Urinary bladder (tissue), 3 donors: ENCODE measurements at regions not wholly inside any gene's neighbourhood (a gene's known extent, or its start where the extent isn't known, plus 50 kb on each side); places are given as distances from the start of the nearest gene placed in this dataset.
"Not testable (repeated sequence)": the region's sequence is repeated elsewhere in the genome, so short reads cannot be mapped to it uniquely, and the experiment has no call there.

Source experiments
- DNase-seq: peaks from one replicate; pipeline ENCODE4 v3.0.0-alpha.2; 2015; ENCODE audit errors: extremely low spot score
- H3K27ac ChIP-seq: one replicate; pipeline ENCODE4 v1.5.1; 2013; ENCODE audit warnings: low read depth, mild to moderate bottlenecking, moderate library complexity
- H3K36me3 ChIP-seq: one replicate; pipeline ENCODE4 v1.6.1; 2013; ENCODE audit warnings: mild to moderate bottlenecking, moderate library complexity; ENCODE audit not compliant: insufficient read depth
- H3K4me1 ChIP-seq: one replicate; pipeline ENCODE4 v1.6.1; 2013; ENCODE audit warnings: mild to moderate bottlenecking, moderate library complexity; ENCODE audit not compliant: insufficient read depth
- H3K4me3 ChIP-seq: one replicate; pipeline ENCODE4 v1.5.1; 2013; ENCODE audit warnings: low read depth, low read length
- WGBS: extraction: QIAGEN DNeasy Blood & Tissue Kit; methylation state at CpG from one replicate; pipeline ENCODE4 v1.1.7; 2013; 5-methylcytosine and 5-hydroxymethylcytosine counted together
- donor health status: healthy with polysubstance abuse.
- donor health status: healthy.

DNA sequence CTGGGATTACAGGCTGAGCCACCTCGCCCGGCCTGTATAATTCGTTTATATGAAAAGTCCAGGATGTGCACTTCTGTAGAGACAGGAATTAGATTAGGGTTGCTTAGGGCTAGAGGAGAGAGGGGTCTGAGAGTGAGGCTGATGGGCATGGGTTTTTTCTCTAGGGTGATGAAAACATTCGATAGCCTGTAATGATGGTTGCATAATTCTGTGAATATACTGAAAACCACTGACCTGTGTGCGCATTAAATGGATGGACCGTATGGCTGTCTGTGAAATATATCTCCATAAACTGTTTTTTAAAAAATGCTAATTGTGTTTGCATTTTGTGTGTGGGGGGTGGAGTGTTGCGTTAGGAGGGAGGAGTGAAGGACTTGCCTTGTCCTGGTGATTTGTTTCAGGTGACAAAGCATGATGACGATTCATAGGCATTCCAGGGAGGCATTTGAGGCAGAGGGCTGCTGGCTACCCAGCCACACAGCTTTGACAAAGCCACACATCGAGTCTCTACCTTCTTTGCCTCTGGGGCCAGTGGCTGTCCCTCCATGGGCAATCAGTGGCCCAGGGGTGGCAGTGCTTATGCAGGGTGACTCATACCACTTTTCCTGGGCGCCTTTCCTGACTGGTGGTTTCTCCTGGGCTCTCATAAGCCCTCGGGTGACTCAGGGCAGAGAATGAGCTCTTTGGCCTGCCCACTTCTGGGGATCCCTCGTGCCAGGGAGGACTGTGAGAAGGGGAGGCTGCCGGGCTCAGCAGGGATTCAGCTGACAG, 148.5 kb upstream of the WSCD1 start:
- Histone ChIP-seq H3K4me3 (no peak overlapping the region), H3K36me3 (no peaks in the 10 kb centered on the region), H3K4me1 (no peaks in the 10 kb centered on the region), H3K27ac (no peak overlapping the region)
- no peak for DNase-seq
- 71% methylated on average over 13 of the region's 13 CpGs for WGBS

DNA sequence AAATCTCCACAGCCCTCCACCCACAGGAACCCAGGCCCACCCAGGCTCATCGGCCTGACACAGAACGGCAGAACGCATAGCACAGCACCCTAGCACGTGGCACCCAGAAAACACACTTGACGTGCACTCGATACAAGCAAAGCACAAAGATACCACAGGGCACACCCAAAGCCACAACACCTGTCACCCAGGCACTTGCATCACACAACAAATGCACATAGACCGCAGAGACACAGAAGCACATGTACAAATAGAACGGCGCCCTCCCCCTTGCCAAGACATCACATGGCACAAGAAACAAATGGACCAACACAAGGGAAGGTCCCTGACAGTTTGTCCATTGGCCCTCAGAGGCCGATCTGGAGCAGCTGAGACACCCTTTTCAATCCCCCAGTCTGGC, 147.7 kb upstream of the WSCD1 start:
- 92% methylated on average over 10 of the region's 10 CpGs for WGBS
- no peak overlapping the region for H3K27ac ChIP-seq
- no peak for DNase-seq

DNA sequence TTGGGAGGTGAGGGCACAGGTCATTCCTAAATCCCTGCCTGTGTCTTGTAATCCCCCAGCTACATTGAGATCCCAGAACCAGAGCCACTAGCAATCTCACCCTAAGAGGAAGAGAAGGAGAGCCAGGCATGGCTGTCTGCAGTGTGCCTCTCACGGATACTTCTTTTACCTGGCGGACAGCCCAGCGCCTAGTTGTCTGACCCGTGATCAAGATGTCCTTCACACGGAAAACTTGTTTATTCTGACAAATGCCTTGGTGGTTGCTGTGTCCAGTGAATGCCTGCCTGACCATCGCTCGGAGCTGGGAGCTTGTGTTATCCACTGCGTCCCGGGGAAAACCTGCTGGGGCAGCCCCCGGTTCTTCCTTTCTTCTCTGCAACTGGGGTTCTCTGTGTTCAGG, 140.5 kb upstream of the WSCD1 start:
- no peaks in the 10 kb centered on the region for H3K36me3 ChIP-seq
- H3K27ac ChIP-seq = no peak overlapping the region
- no peak overlapping the region for H3K4me3 ChIP-seq
- 87% methylated on average over 10 of the region's 10 CpGs for WGBS
- no peak for DNase-seq
- no peaks in the 10 kb centered on the region for H3K4me1 ChIP-seq

More for the DNA sequence above, 147.7 kb upstream of the WSCD1 start:
- Histone ChIP-seq H3K36me3 (no peaks in the 10 kb centered on the region), H3K4me1 (no peaks in the 10 kb centered on the region), H3K4me3 (no peak overlapping the region)

DNA sequence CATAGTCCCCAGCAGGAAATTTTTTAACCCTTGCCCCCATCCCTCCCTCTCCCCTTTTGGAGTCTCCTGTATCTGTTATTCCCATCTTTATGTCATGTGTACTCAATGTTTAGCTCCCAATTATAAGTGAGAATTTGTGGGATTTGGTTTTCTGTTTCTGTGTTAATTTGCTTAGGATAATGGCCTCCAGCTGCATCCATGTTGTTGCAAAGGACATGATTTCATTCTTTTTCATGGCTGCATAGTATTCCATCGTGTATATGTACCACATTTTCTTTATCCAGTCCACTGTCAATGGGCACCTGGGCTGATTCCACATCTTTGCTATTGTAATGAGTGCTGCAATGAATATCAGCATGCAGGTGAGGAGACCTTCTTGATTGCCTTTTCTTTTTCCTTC, 139.6 kb upstream of the WSCD1 start:
- H3K36me3 ChIP-seq, DNase-seq, H3K4me3 ChIP-seq, H3K27ac ChIP-seq, H3K4me1 ChIP-seq: not testable (repeated sequence)
- WGBS = 56% methylated on average over 1 of the region's 1 CpG

DNA sequence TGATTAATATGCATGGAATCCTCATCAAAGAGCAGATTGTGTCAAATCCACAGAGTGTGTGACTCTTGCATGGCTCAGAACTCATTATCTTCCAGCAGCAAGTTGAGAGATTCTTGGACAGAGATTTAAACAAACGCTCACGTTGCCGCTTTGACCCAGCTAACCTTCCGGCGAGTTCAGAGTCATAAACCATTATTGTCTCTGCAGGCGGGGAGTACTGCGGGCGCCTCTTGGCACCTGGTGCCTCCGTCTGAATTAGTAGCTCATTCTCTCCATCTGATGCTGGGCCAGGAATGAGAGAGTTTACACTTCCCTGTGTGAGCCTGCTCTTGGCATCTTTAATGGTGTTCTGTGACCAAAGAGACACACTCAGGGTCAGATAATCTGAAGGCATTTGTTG, 138.6 kb upstream of the WSCD1 start:
- 10% methylated on average over 9 of the region's 9 CpGs for WGBS
- no peak for DNase-seq
- Histone ChIP-seq H3K36me3 (no peaks in the 10 kb centered on the region), H3K4me1 (no peaks in the 10 kb centered on the region), H3K27ac (no peak overlapping the region), H3K4me3 (no peak overlapping the region)

DNA sequence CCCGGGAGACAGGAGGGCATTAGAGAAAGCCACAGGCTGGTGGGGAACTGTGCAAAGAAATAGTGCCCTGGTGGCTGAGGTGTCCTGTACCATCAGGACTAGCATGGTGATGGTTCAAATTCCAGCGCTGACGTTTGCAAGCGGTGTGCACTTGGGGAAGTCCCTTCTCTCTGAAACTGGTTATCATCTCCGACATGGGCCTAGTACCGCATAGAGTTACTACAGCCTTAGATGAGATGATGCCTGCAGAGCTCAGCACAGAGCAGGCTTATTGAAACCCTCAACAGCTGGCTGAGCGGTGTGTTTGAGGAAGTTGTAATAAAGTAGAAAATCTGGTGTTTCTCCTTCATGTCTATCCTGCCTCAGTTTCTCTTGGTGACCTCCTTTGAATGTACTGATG, 136.7 kb upstream of the WSCD1 start:
- Histone ChIP-seq H3K4me3 (no peak overlapping the region), H3K4me1 (no peaks in the 10 kb centered on the region), H3K36me3 (no peaks in the 10 kb centered on the region), H3K27ac (no peak overlapping the region)
- DNase-seq = no peak
- WGBS = 68% methylated on average over 7 of the region's 7 CpGs

DNA sequence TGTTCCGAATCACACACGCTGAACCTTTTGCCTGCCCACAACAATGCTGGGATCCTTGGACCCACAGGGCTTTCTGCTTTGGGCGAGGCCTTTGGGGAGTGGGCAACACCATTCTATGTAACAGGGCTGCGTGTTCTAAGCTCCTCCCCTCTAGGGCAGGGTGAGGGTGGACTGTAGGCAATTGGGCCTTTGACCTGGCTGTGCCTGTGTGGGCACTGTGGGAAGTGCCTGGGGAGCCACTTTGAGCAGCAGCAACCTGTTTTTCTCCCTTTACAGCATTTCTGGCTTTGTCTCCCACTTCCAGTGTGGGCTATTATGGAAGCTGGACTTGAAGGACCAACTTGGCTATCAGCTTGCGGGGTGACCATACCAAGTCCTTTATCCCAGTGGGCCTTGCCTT, 128.9 kb upstream of the WSCD1 start:
- Histone ChIP-seq H3K36me3 (no peaks in the 10 kb centered on the region), H3K4me1 (no peaks in the 10 kb centered on the region), H3K4me3 (no peak overlapping the region), H3K27ac (no peak overlapping the region)
- WGBS = 70% methylated on average over 5 of the region's 5 CpGs
- DNase-seq = no peak

DNA sequence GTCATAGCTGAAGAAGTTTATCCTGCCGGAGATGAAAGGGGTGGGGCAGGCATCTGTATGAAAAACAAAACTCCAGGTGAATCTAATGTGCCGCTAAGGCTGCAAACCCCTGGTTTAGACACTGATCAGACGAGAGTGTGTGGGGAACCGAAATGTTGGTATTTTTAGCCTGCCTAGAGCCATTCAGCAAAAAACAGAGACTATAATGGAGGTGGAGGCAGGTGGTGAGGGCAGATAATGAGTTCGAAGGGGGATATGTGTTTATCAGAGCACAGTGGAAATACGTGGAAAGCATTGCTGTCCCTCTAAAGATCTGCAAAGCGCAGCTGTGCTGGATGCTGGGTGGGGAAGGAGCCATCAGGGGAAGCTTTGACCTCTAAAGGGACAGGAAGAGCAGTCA, 127.5 kb upstream of the WSCD1 start:
- H3K4me1 ChIP-seq = no peaks in the 10 kb centered on the region
- no peak overlapping the region for H3K4me3 ChIP-seq
- 57% methylated on average over 7 of the region's 7 CpGs for WGBS
- DNase-seq = no peak
- no peak overlapping the region for H3K27ac ChIP-seq
- no peaks in the 10 kb centered on the region for H3K36me3 ChIP-seq

DNA sequence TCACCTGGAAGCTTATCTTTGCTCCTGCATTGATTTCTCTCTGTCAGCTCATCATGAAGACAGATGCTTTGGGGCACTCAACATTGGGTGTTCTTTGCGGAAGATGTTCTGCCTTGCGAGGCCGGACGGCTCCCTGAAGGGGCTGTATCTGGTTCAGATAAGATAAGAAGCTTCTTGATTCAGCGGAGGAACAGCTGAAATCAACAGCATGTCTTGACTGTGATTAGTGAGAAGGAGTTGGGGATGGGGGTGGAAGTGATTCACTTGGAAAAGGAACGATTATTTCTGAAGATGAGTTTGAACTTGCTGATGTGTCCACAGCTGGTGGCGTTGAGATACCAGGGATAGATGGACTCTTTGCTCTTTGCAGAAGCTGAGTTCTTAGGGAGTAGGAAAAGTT, 126.9 kb upstream of the WSCD1 start:
- no peaks in the 10 kb centered on the region for H3K4me1 ChIP-seq
- H3K4me3 ChIP-seq = no peak overlapping the region
- DNase-seq = no peak
- no peak overlapping the region for H3K27ac ChIP-seq
- H3K36me3 ChIP-seq = no peaks in the 10 kb centered on the region
- WGBS = 18% methylated on average over 7 of the region's 7 CpGs

DNA sequence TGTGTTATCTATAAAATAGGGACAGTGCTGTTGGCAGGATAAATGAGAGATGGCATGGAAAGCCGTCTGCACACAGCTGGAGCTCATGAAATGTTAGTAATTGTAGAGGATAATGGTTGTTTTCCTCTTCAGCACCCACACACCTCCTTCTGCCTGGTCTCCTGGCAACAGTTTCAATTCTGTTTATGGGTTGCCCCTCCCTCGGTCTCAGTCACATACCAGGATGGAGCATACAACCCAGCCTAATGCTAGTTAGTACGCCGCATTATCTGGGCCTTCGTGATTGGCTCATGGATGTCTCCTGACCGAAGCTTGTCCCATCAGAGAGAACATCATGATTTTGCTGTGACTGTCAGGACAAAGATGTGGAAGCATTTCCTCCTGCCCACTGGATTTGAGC, 126.2 kb upstream of the WSCD1 start:
- H3K27ac ChIP-seq = no peak overlapping the region
- no peaks in the 10 kb centered on the region for H3K36me3 ChIP-seq
- no peaks in the 10 kb centered on the region for H3K4me1 ChIP-seq
- DNase-seq = no peak
- WGBS = 74% methylated on average over 6 of the region's 6 CpGs
- no peak overlapping the region for H3K4me3 ChIP-seq

DNA sequence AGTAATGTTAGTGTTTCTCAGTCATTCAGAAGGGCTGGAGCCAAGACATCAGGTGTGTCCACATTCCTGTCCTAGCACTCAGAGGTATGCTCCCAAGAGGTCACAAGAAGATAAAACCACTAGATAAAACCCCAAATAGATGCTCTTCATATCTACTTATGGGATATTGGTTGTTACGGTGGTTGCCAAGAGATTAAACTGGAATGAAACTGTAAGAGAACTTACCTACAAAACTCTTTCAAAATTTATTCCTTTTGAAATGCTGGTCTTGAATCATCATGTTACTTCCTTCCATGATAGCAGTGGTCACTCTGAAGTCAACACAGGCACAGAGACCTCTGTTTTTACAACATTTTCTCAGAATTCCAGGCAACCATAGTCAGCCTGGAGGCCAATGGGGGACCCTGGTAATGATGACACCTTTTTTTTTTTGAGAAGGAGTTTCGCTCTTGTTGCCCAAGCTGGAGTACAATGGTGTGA, 122.4 kb upstream of the WSCD1 start:
- Histone ChIP-seq H3K27ac (no peak overlapping the region), H3K36me3 (no peaks in the 10 kb centered on the region), H3K4me1 (no peaks in the 10 kb centered on the region), H3K4me3 (no peak overlapping the region)
- no peak for DNase-seq
- 77% methylated on average over 2 of the region's 2 CpGs for WGBS

DNA sequence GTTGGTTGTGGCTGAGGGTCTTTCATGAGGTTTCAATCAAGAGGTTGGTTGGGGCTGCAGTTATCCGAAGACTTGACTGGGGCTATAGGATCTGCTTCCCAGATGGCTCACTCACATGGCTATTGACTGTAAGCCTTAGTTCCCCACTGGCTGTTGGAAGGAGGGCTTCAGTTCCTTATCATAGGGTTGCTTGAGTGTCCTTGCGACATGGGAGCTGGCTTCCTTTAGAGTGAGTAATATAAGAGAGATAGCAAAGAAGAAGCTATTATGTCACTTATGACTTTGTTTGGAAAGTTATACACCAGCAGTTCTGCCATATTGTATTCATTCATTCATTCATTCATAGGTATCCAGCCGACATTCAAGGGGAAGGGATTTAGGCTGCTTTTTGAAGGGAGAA, 121.4 kb upstream of the WSCD1 start:
- 87% methylated on average over 3 of the region's 3 CpGs for WGBS
- DNase-seq = no peak
- Histone ChIP-seq H3K4me1 (no peaks in the 10 kb centered on the region), H3K27ac (no peak overlapping the region), H3K36me3 (no peaks in the 10 kb centered on the region), H3K4me3 (no peak overlapping the region)

DNA sequence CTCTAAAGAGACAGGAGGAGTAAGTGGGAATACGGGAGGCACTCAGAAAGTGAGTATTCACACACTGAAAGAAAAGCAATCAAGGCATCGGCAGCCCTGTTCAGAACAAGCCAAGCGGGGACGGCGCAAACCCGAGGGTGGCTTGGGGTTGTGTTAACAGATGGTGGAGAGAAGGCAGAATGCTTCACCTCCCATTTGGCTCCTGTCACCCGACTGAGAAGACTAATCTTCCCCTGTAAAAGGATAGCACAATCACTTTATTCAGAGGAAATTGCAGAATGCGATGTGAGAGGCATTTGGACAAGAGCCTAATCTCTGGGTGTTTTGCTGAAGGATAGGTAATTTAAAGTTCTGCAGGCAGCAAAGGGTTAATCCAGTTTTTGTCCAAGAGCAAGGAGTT, 119.3 kb upstream of the WSCD1 start:
- no peak for DNase-seq
- no peaks in the 10 kb centered on the region for H3K4me1 ChIP-seq
- no peaks in the 10 kb centered on the region for H3K36me3 ChIP-seq
- WGBS = 26% methylated on average over 8 of the region's 8 CpGs
- no peak overlapping the region for H3K4me3 ChIP-seq
- no peak overlapping the region for H3K27ac ChIP-seq

DNA sequence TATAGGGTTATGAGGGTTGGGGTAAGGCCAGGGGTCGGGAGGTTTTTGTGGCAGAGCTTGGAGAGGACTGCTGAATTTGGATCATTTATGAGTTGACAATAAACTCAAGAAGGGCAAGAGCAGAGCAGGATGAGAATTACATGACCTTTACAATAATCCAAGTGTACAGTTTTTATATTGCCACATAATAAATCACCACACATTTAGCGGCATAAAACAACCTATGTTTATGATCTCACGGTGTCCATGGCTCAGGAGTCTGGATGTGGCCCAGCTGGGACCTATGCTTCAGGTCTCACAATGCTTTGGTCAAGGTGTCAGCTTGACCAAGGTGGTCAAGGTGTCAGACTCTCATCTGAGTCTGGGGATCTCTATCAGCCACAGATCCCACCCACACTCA, 118.3 kb upstream of the WSCD1 start:
- H3K27ac ChIP-seq = no peak overlapping the region
- WGBS = 38% methylated on average over 3 of the region's 3 CpGs
- no peak overlapping the region for H3K4me3 ChIP-seq
- no peaks in the 10 kb centered on the region for H3K36me3 ChIP-seq
- DNase-seq = no peak
- H3K4me1 ChIP-seq = no peaks in the 10 kb centered on the region

DNA sequence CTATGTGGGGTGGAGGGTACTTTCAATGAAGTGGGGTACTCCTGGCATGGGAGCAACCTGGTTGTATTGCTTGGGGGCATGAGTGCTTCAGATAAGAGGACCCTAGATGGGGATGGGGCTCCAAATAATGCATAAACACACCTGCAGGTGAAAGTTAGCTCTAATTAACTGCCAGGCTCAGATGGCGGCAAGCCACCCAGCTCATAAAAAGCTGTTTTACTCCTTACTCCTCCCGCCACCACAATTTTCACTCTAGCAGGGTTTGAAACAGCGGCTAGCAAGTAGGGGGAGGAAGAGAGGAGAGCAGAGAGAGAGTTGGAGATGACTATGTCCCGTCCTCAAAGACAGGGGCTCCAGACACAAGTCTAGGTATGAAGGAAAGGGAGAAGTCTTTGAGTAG, 117.7 kb upstream of the WSCD1 start:
- no peaks in the 10 kb centered on the region for H3K4me1 ChIP-seq
- H3K27ac ChIP-seq = no peak overlapping the region
- no peak for DNase-seq
- H3K36me3 ChIP-seq = no peaks in the 10 kb centered on the region
- 64% methylated on average over 4 of the region's 4 CpGs for WGBS
- H3K4me3 ChIP-seq = no peak overlapping the region
